ENCODE measurements at regions not wholly inside any gene's neighbourhood (a gene's known extent, or its start where the extent isn't known, plus 50 kb on each side); places are given as distances from the start of the nearest gene placed in this dataset.
"Not testable (repeated sequence)": the region's sequence is repeated elsewhere in the genome, so short reads cannot be mapped to it uniquely, and the experiment has no call there.

DNA sequence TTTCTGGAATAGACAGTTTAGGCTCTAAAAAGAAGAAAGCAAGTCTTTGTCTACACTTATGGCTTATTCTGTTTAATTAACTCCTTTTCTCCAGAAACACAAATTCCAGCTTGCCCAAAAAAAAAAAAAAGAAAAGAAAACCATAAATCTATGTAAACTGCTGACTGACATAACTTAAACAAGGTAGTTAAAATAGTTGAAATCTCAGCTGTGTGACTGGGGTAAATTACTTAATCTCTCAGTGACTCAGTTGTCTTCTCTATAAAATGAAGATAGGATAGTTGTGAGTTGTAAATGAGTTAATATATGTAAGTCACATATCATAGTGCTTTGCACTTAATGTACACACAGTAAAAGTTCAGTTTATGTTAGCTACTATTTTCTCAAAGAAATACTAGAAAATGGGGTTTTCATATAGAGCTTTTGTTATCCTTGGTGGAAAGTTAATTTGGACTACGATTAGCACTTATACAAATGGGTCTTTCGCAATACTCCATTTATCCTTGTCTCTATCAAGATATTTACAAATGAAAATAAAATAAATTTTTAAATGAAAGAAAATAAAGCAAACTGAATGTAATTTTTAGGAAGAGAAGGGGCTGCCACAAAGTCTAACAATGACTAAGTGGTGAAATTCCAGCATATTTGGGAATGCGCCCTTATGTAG is 200.9 kb downstream of the MBL2 start:
- no peak for DNase-seq
- Histone ChIP-seq H3K9me3 (ENCODE audit: control extremely low read depth in 1 of 5, control insufficient read depth in 4 of 5, insufficient read depth in 2 of 5, low read depth in 1 of 5, low read length in 4 of 5) (no peaks in the 10 kb centered on the region), H3K36me3 (ENCODE audit: control insufficient read depth in 4 of 4, insufficient read depth in 4 of 4, low read length in 3 of 4) (no peaks in the 10 kb centered on the region), H3K4me1 (ENCODE audit: control extremely low read depth in 1 of 4, control insufficient read depth in 4 of 4, insufficient read depth in 4 of 4, low read length in 3 of 4) (no peaks in the 10 kb centered on the region), H3K27ac (ENCODE audit: insufficient read depth in 1 of 2, low read depth in 1 of 2, low read length in 2 of 2, poor library complexity in 1 of 2, severe bottlenecking in 2 of 2) (no peak overlapping the region), H3K27me3 (replicated peaks in 2 of 5; ENCODE audit: control insufficient read depth in 4 of 5, insufficient read depth in 5 of 5, low read length in 4 of 5) (no peaks in the 10 kb centered on the region), H3K4me3 (ENCODE audit: control insufficient read depth in 1 of 7, extremely low read depth in 1 of 7, insufficient read depth in 4 of 7, low read depth in 2 of 7, low read length in 6 of 7) (no peak overlapping the region)
- POLR2A ChIA-PET = no interaction called here
- CTCF ChIA-PET = no interaction called here
- WGBS (ENCODE audit: insufficient coverage) = 100% methylated on average over 1 of the region's 3 CpGs

DNA sequence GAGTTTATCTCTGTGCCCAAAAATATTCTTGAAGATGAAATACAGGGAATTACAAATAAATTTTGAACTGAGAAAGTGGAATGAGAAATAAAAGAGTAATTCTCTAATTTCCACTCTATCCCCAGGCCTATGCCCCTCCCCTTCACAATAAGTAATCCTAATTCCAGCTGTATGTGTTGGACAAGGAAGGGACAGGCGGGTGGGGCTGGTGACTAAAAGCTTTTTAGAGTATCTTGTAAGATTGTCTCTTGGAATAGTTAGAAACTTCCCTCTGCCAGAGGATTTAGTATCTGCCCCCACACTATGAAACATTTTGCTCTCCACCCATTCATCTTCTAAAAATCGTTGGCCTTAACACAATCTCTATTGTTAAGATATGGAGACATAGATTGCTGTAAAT is 199.2 kb downstream of the MBL2 start:
- CTCF ChIA-PET = no interaction called here
- Histone ChIP-seq H3K27ac (ENCODE audit: insufficient read depth in 1 of 2, low read depth in 1 of 2, low read length in 2 of 2, poor library complexity in 1 of 2, severe bottlenecking in 2 of 2) (no peak overlapping the region), H3K36me3 (ENCODE audit: control insufficient read depth in 4 of 4, insufficient read depth in 4 of 4, low read length in 3 of 4) (no peaks in the 10 kb centered on the region), H3K4me3 (ENCODE audit: control insufficient read depth in 1 of 7, extremely low read depth in 1 of 7, insufficient read depth in 4 of 7, low read depth in 2 of 7, low read length in 6 of 7) (no peak overlapping the region), H3K27me3 (replicated peaks in 2 of 5; ENCODE audit: control insufficient read depth in 4 of 5, insufficient read depth in 5 of 5, low read length in 4 of 5) (no peaks in the 10 kb centered on the region), H3K9me3 (ENCODE audit: control extremely low read depth in 1 of 5, control insufficient read depth in 4 of 5, insufficient read depth in 2 of 5, low read depth in 1 of 5, low read length in 4 of 5) (no peaks in the 10 kb centered on the region), H3K4me1 (ENCODE audit: control extremely low read depth in 1 of 4, control insufficient read depth in 4 of 4, insufficient read depth in 4 of 4, low read length in 3 of 4) (no peaks in the 10 kb centered on the region)
- POLR2A ChIA-PET = no interaction called here
- DNase-seq = no peak
- WGBS (ENCODE audit: insufficient coverage) = no CpG with 5 or more reads among the region's 2 CpGs

DNA sequence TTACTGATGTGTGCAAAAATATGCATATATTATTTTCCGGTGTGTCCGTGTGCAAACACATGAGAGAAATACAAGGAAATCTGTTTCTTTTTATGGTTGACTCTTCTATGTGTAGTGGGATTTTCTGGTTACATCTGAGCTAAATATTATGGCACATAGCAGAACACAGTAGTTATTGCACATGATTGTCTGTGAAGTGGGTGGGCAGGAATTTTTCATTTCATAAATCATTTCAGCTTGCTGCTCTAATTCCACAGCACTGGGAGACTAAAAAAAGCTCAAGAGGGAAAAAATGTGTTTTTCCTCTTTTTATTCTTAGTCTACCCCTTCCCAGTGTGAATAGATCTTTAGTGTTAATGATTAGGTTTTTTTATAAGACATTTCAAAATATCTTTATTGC is 197.9 kb downstream of the MBL2 start:
- CTCF ChIA-PET = interaction anchor here (0.5 kb wide), 1 partner anchor 23 kb away, joined by 3 read pairs; no protein-coding TSS in a partner anchor
- no peak for DNase-seq
- H3K4me3 ChIP-seq (ENCODE audit: control insufficient read depth in 1 of 7, extremely low read depth in 1 of 7, insufficient read depth in 4 of 7, low read depth in 2 of 7, low read length in 6 of 7) = no peak overlapping the region
- POLR2A ChIA-PET = no interaction called here
- H3K4me1 ChIP-seq (ENCODE audit: control extremely low read depth in 1 of 4, control insufficient read depth in 4 of 4, insufficient read depth in 4 of 4, low read length in 3 of 4) = peaks cover 0 to 8% (median 0%) of the 10 kb centered on the region in 4 experiments
- H3K27ac ChIP-seq (ENCODE audit: insufficient read depth in 1 of 2, low read depth in 1 of 2, low read length in 2 of 2, poor library complexity in 1 of 2, severe bottlenecking in 2 of 2) = no peak overlapping the region
- no peaks in the 10 kb centered on the region for H3K36me3 ChIP-seq (ENCODE audit: control insufficient read depth in 4 of 4, insufficient read depth in 4 of 4, low read length in 3 of 4)
- H3K9me3 ChIP-seq (ENCODE audit: control extremely low read depth in 1 of 5, control insufficient read depth in 4 of 5, insufficient read depth in 2 of 5, low read depth in 1 of 5, low read length in 4 of 5) = no peaks in the 10 kb centered on the region
- no peaks in the 10 kb centered on the region for H3K27me3 ChIP-seq (replicated peaks in 2 of 5; ENCODE audit: control insufficient read depth in 4 of 5, insufficient read depth in 5 of 5, low read length in 4 of 5)
- 100% methylated on average over 2 of the region's 2 CpGs for WGBS (ENCODE audit: insufficient coverage)

DNA sequence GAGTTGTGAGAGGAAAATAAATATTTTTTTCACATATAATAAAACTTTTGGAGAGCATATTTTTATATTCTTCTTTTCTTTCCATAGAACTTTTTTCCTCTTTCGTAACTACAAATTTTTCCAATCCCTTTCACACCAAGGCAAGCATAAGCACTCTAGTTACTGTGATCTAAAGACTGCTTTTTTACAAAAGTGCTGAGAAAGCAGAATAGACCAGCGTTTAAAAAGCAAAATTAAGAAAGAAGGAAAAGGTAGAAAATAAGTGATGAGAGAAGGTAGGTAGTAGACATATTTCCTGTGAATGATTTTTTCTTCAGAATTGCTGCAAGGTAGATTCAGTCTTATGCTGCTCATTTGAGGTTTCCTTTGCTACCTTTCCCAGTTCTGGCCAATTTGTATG is 195.5 kb downstream of the MBL2 start:
- Histone ChIP-seq H3K4me1 (ENCODE audit: control extremely low read depth in 1 of 4, control insufficient read depth in 4 of 4, insufficient read depth in 4 of 4, low read length in 3 of 4) (peaks cover 0 to 8% (median 0%) of the 10 kb centered on the region in 4 experiments), H3K36me3 (ENCODE audit: control insufficient read depth in 4 of 4, insufficient read depth in 4 of 4, low read length in 3 of 4) (no peaks in the 10 kb centered on the region), H3K27ac (ENCODE audit: insufficient read depth in 1 of 2, low read depth in 1 of 2, low read length in 2 of 2, poor library complexity in 1 of 2, severe bottlenecking in 2 of 2) (no peak overlapping the region), H3K9me3 (ENCODE audit: control extremely low read depth in 1 of 5, control insufficient read depth in 4 of 5, insufficient read depth in 2 of 5, low read depth in 1 of 5, low read length in 4 of 5) (peaks cover 0 to 6% (median 0%) of the 10 kb centered on the region in 5 experiments), H3K4me3 (ENCODE audit: control insufficient read depth in 1 of 7, extremely low read depth in 1 of 7, insufficient read depth in 4 of 7, low read depth in 2 of 7, low read length in 6 of 7) (no peak overlapping the region), H3K27me3 (replicated peaks in 2 of 5; ENCODE audit: control insufficient read depth in 4 of 5, insufficient read depth in 5 of 5, low read length in 4 of 5) (no peaks in the 10 kb centered on the region)
- 88% methylated on average over 1 of the region's 2 CpGs for WGBS (ENCODE audit: insufficient coverage)
- POLR2A ChIA-PET = no interaction called here
- no peak for DNase-seq
- CTCF ChIA-PET = interaction anchor here (0.9 kb wide), 1 partner anchor 10 kb away, joined by 3 read pairs; no protein-coding TSS in a partner anchor

DNA sequence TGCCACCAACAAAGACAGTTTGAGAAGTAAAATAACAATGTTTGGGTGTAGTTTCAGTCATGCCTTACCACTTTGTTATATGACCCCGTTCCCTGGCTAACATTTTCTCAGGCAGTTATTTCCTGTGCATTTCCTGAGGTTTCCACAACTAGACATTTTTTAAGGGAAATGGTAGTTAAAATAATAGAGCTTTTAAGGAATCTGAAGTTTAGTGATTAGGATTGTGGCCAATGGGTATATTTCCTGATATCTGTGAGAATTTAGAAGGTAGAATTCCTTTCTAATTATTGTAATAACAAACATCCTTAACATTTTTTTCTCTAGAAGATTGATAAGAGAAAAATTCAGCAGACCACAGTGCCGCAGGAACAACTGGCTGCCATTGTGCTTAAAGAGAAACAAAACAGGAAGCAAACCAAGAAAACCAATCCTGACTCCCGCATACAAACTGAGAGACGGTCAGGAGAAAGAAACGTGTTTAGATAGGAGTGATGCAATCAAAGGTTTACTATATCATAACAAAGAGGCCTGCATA is 193.6 kb downstream of the MBL2 start:
- H3K9me3 ChIP-seq (ENCODE audit: control extremely low read depth in 1 of 5, control insufficient read depth in 4 of 5, insufficient read depth in 2 of 5, low read depth in 1 of 5, low read length in 4 of 5) = peaks cover 0 to 7% (median 0%) of the 10 kb centered on the region in 5 experiments
- no peaks in the 10 kb centered on the region for H3K27me3 ChIP-seq (replicated peaks in 2 of 5; ENCODE audit: control insufficient read depth in 4 of 5, insufficient read depth in 5 of 5, low read length in 4 of 5)
- ChIA-PET POLR2A (no interaction called here), CTCF (no interaction called here)
- H3K4me1 ChIP-seq (ENCODE audit: control extremely low read depth in 1 of 4, control insufficient read depth in 4 of 4, insufficient read depth in 4 of 4, low read length in 3 of 4) = peaks cover 0 to 8% (median 0%) of the 10 kb centered on the region in 4 experiments
- DNase-seq = no peak
- no peak overlapping the region for H3K4me3 ChIP-seq (ENCODE audit: control insufficient read depth in 1 of 7, extremely low read depth in 1 of 7, insufficient read depth in 4 of 7, low read depth in 2 of 7, low read length in 6 of 7)
- WGBS (ENCODE audit: insufficient coverage) = no CpG with 5 or more reads among the region's 5 CpGs
- H3K27ac ChIP-seq (ENCODE audit: insufficient read depth in 1 of 2, low read depth in 1 of 2, low read length in 2 of 2, poor library complexity in 1 of 2, severe bottlenecking in 2 of 2) = no peak overlapping the region
- no peaks in the 10 kb centered on the region for H3K36me3 ChIP-seq (ENCODE audit: control insufficient read depth in 4 of 4, insufficient read depth in 4 of 4, low read length in 3 of 4)

DNA sequence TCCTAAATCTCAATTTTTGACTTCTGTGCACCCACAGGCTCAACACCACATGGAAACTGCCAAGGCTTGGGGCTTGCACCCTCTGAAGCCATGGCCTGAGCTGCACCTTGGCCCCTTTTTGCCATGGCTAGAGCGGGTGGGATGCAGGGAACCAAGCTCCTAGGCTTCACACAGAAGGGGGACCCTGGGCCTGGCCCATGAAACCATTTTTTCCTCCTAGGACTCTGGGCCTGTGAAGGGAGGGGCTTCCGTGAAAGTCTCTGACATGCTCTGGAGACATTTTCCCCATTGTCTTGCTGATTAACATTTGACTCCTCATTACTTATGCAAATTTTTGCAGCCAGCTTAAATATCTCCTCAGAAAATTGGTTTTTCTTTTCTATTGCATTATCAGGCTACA is 190.9 kb downstream of the MBL2 start:
- DNase-seq; H3K4me1 ChIP-seq (ENCODE audit: control extremely low read depth in 1 of 4, control insufficient read depth in 4 of 4, insufficient read depth in 4 of 4, low read length in 3 of 4); CTCF ChIA-PET; POLR2A ChIA-PET; H3K4me3 ChIP-seq (ENCODE audit: control insufficient read depth in 1 of 7, extremely low read depth in 1 of 7, insufficient read depth in 4 of 7, low read depth in 2 of 7, low read length in 6 of 7); H3K27me3 ChIP-seq (replicated peaks in 2 of 5; ENCODE audit: control insufficient read depth in 4 of 5, insufficient read depth in 5 of 5, low read length in 4 of 5); H3K27ac ChIP-seq (ENCODE audit: insufficient read depth in 1 of 2, low read depth in 1 of 2, low read length in 2 of 2, poor library complexity in 1 of 2, severe bottlenecking in 2 of 2); H3K36me3 ChIP-seq (ENCODE audit: control insufficient read depth in 4 of 4, insufficient read depth in 4 of 4, low read length in 3 of 4): not testable (repeated sequence)
- 100% methylated on average over 2 of the region's 2 CpGs for WGBS (ENCODE audit: insufficient coverage)
- peaks cover 0 to 14% (median 2%) of the 10 kb centered on the region in 5 experiments for H3K9me3 ChIP-seq (ENCODE audit: control extremely low read depth in 1 of 5, control insufficient read depth in 4 of 5, insufficient read depth in 2 of 5, low read depth in 1 of 5, low read length in 4 of 5)

DNA sequence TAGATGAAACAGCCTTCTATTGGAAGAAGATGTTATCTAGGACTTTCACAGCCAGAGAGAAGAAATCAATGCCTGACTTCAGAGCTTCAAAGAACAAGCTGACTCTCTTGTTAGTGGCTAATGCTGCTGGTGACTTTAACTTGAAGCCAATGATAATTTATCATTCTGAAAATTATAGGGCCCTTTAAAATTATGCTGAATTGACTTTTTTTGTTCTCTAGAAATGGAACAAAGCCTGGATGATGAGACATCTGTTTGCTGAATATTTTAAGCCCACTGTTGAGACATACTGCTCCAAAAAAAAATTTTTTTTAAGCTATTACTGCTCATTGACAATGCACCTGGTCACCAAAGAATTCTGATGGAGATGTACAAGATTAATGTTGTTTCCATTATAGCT is 189.2 kb downstream of the MBL2 start:
- CTCF ChIA-PET = no interaction called here
- Histone ChIP-seq H3K4me3 (ENCODE audit: control insufficient read depth in 1 of 7, extremely low read depth in 1 of 7, insufficient read depth in 4 of 7, low read depth in 2 of 7, low read length in 6 of 7) (no peak overlapping the region), H3K9me3 (ENCODE audit: control extremely low read depth in 1 of 5, control insufficient read depth in 4 of 5, insufficient read depth in 2 of 5, low read depth in 1 of 5, low read length in 4 of 5) (peaks cover 0 to 21% (median 2%) of the 10 kb centered on the region in 5 experiments), H3K4me1 (ENCODE audit: control extremely low read depth in 1 of 4, control insufficient read depth in 4 of 4, insufficient read depth in 4 of 4, low read length in 3 of 4) (peaks cover 0 to 8% (median 0%) of the 10 kb centered on the region in 4 experiments), H3K27me3 (replicated peaks in 2 of 5; ENCODE audit: control insufficient read depth in 4 of 5, insufficient read depth in 5 of 5, low read length in 4 of 5) (no peaks in the 10 kb centered on the region), H3K27ac (ENCODE audit: insufficient read depth in 1 of 2, low read depth in 1 of 2, low read length in 2 of 2, poor library complexity in 1 of 2, severe bottlenecking in 2 of 2) (no peak overlapping the region), H3K36me3 (ENCODE audit: control insufficient read depth in 4 of 4, insufficient read depth in 4 of 4, low read length in 3 of 4) (no peaks in the 10 kb centered on the region)
- DNase-seq = no peak
- POLR2A ChIA-PET = no interaction called here
